Smooth muscle cell (in vitro differentiated cells): ENCODE measurements at regions not wholly inside any gene's neighbourhood (a gene's known extent, or its start where the extent isn't known, plus 50 kb on each side); places are given as distances from the start of the nearest gene placed in this dataset.

ENCODE experiments used
- DNase-seq: peaks from one replicate; lab custom pipeline; 2025; ENCODE audit not compliant: unreplicated experiment; lab: John Stamatoyannopoulos, UW
- H2AFZ ChIP-seq: fragments of 200-600 bp; sonication (generic); 2 replicates; pipeline ENCODE4 v1.6.0; 2016; ENCODE audit warnings: antibody characterized with exemption, low read depth, mild to moderate bottlenecking
- H3F3A ChIP-seq: fragments of 200-600 bp; sonication (generic); 2 replicates; pipeline ENCODE4 v1.6.0; 2017; ENCODE audit warnings: antibody characterized with exemption, low read depth
- H3K27ac ChIP-seq: fragments of 200-600 bp; sonication (generic); 2 replicates; pipeline ENCODE4 v1.5.1; 2016; ENCODE audit warnings: low read depth, mild to moderate bottlenecking
- H3K27me3 ChIP-seq: fragments of 200-600 bp; sonication (generic); 2 replicates; pipeline ENCODE4 v1.6.1; 2016; ENCODE audit warnings: low read depth, mild to moderate bottlenecking
- H3K36me3 ChIP-seq: fragments of 200-600 bp; sonication (generic); 2 replicates; pipeline ENCODE4 v1.5.1; 2016; ENCODE audit warnings: low read depth
- H3K4me1 ChIP-seq: fragments of 200-600 bp; sonication (generic); 2 replicates; pipeline ENCODE4 v1.5.1; 2016; ENCODE audit warnings: low read depth
- H3K4me2 ChIP-seq: fragments of 200-600 bp; sonication (generic); 2 replicates; pipeline ENCODE4 v1.6.0; 2016; ENCODE audit warnings: mild to moderate bottlenecking
- H3K4me3 ChIP-seq: fragments of 200-600 bp; sonication (generic); 2 replicates; pipeline ENCODE4 v1.5.1; 2016; ENCODE audit warnings: mild to moderate bottlenecking
- H3K79me2 ChIP-seq: fragments of 200-600 bp; sonication (generic); 2 replicates; pipeline ENCODE4 v1.6.0; 2016; ENCODE audit warnings: low read depth, mild to moderate bottlenecking
- H3K9ac ChIP-seq: fragments of 200-600 bp; sonication (generic); 2 replicates; pipeline ENCODE4 v1.6.0; 2016; ENCODE audit warnings: low read depth
- H3K9me3 ChIP-seq: fragments of 200-600 bp; sonication (generic); replicated peaks from 2 replicates; pipeline ENCODE4 v1.5.1; 2016; ENCODE audit warnings: low read depth
- H4K20me1 ChIP-seq: fragments of 200-600 bp; sonication (generic); 2 replicates; pipeline ENCODE4 v1.6.0; 2016; ENCODE audit warnings: low read depth
- CTCF ChIP-seq: fragments of 200-600 bp; sonication (generic); IDR thresholded peaks from 2 replicates; pipeline ENCODE4 v1.5.1; 2017; ENCODE audit warnings: borderline replicate concordance, mild to moderate bottlenecking, antibody characterized with exemption; ENCODE audit not compliant: insufficient read depth, poor library complexity, severe bottlenecking
- WGBS: methylation state at CpG from one replicate; pipeline ENCODE4 v1.1.7; 2016; ENCODE audit warnings: low lambda C conversion rate; 5-methylcytosine and 5-hydroxymethylcytosine counted together

GRCh38 chr15:47364230-47365141 is 352.8 kb upstream of the SEMA6D start:
- H3K4me2 ChIP-seq, result no peak overlapping the region
- no peak overlapping the region for H3K9ac ChIP-seq
- DNase-seq, result no peak
- H3F3A ChIP-seq, result no peaks in the 10 kb centered on the region
- no peak overlapping the region for H3K27ac ChIP-seq
- H3K79me2 ChIP-seq, result no peaks in the 10 kb centered on the region
- no peaks in the 10 kb centered on the region for H3K4me1 ChIP-seq
- no peaks in the 10 kb centered on the region for H3K36me3 ChIP-seq
- 67% methylated on average over 9 of the region's 9 CpGs for WGBS
- no peaks in the 10 kb centered on the region for H3K9me3 ChIP-seq
- no peak for TF ChIP-seq CTCF
- H4K20me1 ChIP-seq, result no peaks in the 10 kb centered on the region
- H2AFZ ChIP-seq, result no peak overlapping the region
- no peaks in the 10 kb centered on the region for H3K27me3 ChIP-seq
- H3K4me3 ChIP-seq, result no peak overlapping the region

GRCh38 chr15:47366884-47367283 is 350.4 kb upstream of the SEMA6D start:
- no peaks in the 10 kb centered on the region for H3K9me3 ChIP-seq
- no peak for DNase-seq
- 38% methylated on average over 2 of the region's 2 CpGs for WGBS
- H3K4me2 ChIP-seq, result no peak overlapping the region
- H3K4me3 ChIP-seq, result no peak overlapping the region
- H4K20me1 ChIP-seq, result no peaks in the 10 kb centered on the region
- H3K36me3 ChIP-seq, result no peaks in the 10 kb centered on the region
- H3K27me3 ChIP-seq, result no peaks in the 10 kb centered on the region
- no peaks in the 10 kb centered on the region for H3K4me1 ChIP-seq
- H3K79me2 ChIP-seq, result no peaks in the 10 kb centered on the region
- no peak overlapping the region for H2AFZ ChIP-seq
- H3K9ac ChIP-seq, result no peak overlapping the region
- no peaks in the 10 kb centered on the region for H3F3A ChIP-seq
- TF ChIP-seq CTCF, result no peak
- no peak overlapping the region for H3K27ac ChIP-seq

- 81% methylated on average over 3 of the region's 3 CpGs for WGBS
- Histone ChIP-seq H3K27me3 (no peaks in the 10 kb centered on the region), H3K9ac (no peak overlapping the region), H3K4me3 (no peak overlapping the region), H4K20me1 (no peaks in the 10 kb centered on the region), H2AFZ (no peak overlapping the region), H3K27ac (no peak overlapping the region), H3F3A (no peaks in the 10 kb centered on the region), H3K9me3 (no peaks in the 10 kb centered on the region), H3K36me3 (no peaks in the 10 kb centered on the region), H3K79me2 (no peaks in the 10 kb centered on the region), H3K4me2 (no peak overlapping the region), H3K4me1 (no peaks in the 10 kb centered on the region)
- TF ChIP-seq CTCF, result no peak
- DNase-seq, result no peak
These were observed 349.4 kb upstream of the SEMA6D start for GRCh38 chr15:47367726-47368390.
